HUDEP-2 (cell line): ENCODE measurements at regions not wholly inside any gene's neighbourhood (a gene's known extent, or its start where the extent isn't known, plus 50 kb on each side); places are given as distances from the start of the nearest gene placed in this dataset.
"Not testable (repeated sequence)": the region's sequence is repeated elsewhere in the genome, so short reads cannot be mapped to it uniquely, and the experiment has no call there.

ENCODE experiments used
- DNase-seq, 76 experiments: peaks; one replicate each; lab custom pipeline; 2025; ENCODE audit not compliant: unreplicated experiment in 76 of 76; lab: John Stamatoyannopoulos, UW

DNA sequence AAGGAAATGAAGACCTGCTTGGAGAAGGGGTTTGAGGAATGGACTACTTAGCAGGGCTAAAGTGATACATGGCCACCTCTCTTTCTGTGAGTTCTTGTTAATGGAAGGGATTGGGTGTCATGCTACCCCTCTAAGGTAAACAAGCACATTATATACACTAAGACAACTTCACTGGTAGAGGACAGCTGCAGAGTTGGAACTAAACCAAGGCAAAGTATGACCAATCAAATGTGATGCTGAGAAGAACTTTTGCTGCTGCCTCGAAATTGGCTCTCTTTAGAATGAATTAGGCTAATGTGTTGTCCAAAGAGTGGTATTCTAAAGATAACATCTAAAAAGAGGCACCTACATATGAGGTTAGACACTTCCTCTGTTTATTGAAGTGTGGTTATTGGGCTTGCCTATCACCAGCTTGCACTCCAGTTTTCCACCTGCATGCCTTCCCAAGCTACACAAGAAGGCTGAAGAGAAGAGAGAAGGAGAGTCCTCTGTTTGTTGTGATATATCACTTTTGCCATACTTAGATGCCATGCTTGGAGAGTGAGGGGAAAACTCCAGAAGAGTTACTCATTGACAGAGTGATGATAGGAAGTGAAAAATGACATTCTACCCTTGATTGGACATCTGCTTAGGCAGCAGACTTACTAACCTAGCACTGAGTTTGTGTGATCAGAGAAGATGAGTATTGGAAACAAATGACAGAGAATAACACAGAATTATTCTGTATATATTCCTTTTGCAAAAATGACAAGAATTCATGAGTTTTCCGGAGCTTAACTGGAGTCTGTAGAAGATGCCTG lies 536.1 kb downstream of the ZNF608 start:
- no peak for DNase-seq

DNA sequence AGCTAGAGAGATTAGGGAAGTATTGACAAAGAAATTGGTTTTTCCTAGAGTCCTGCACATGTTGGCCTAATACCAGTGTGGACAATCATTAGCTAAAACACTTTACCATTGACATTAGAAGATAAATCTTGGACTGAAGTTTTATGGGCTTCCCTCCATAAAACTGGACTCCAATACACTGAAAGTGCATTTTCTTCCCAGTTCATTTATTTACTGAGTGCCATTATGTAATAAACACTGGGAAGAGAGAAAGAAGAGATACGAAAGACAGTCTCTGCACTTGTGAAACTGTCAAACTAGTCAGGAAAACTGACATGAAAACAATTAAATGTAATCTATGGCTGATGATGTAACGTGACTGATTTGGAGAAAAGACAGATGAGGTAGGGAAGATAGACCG lies 539.3 kb downstream of the ZNF608 start:
- no peak for DNase-seq

GRCh38 chr5:124206540-124206939 lies 539.9 kb downstream of the ZNF608 start:
- no peak for DNase-seq

- no peak for DNase-seq
Measured at GRCh38 chr5:124203303-124203702, 543.1 kb downstream of the ZNF608 start.

DNA sequence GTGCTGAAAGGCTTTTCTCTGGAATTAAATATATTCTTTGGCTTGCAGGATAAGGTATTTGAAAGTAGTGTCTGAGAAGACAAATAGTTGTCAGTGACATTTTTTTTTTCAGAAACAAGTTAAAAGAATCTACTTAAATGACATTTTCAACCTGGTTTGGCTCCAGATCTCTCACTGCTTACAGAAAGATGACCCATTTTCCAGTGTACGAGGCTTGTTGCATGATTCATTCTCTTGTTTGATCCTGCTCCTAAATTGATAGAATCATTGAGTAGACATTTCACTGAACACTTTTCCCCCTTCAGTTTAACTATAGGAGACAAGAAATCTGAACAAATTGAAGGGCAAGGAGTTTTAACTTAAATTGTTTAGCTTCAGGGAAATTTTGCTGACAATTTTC lies 546.1 kb downstream of the ZNF608 start:
- DNase-seq = no peak

DNA sequence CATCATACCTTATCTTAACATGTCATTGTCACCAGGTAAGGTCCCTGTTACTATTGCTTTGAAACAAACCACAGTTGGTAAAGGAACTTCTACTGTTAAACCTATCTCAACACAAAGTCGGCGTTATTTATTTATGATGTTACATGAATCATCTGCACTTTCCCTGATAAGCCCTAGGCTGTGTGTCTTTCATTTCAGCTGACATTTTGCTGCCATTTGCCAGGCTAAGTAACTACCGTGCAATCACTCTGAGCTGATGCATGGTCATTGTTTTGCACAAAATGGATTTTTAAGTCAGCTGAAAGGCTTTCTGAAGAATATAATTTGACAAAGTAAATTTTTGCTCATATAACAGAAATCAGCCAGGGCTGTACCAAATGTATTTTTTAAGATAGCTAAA lies 546.5 kb downstream of the ZNF608 start:
- DNase-seq = no peak

- no peak for DNase-seq
Measured at GRCh38 chr5:124195411-124195810, 551.0 kb downstream of the ZNF608 start.

DNA sequence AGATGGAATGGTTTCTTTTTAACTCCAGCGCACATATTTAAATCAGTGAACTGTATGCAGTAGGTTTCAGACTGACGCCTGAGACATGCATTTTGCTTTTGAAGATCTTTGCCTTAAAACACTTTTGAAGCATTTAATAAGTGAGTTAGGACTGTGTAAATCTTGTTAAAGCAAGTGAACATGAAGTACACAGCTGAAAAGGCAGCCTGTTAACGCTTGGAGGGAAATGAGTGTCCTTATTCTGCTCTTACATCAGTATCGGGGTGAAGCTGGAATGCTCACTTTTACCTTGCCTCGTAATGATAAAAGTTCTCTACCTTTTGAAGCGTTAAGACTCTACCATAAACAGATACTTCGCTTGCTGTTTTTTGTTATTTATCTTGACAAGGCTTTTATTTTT lies 552.2 kb downstream of the ZNF608 start:
- DNase-seq = no peak

- DNase-seq = no peak
Measured at GRCh38 chr5:124193371-124193789, 553.1 kb downstream of the ZNF608 start.

DNA sequence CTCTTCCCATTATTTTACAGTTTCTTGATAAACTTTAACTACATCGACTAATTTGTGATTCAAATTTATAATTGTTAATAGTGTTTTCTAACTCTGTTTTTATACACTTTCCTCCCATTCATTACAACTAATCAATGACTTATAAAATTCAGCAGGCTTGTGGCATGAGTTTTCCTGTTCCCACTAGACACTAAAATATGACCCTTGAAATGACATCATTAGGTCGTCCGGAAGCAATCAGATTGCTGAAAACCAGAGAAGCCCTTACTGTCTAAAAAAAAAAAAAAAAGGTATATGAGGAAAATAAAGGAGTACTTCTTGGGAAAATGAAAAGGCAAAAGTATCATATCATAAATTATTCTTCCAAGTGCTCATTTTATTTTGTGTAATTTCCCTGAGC lies 553.7 kb downstream of the ZNF608 start:
- DNase-seq = no peak

DNA sequence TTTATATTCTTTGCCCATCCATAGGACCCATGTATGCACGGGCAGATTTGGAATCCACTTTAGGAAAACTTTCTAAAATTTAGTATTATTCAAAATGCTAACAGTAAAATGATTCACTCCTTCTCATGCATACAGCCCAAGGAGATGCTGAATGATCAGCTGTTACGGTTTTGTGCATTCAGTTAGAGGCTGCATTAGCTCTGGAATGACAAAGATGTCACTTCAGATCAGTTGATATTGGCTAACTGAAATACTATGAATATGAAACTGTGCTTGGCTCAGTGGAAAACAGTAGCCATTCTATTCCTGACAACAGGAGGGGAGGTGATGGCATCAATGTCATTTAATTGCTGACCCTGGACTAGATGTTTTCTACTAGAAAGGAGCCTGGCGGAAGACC lies 560.7 kb downstream of the ZNF608 start:
- DNase-seq = no peak

DNA sequence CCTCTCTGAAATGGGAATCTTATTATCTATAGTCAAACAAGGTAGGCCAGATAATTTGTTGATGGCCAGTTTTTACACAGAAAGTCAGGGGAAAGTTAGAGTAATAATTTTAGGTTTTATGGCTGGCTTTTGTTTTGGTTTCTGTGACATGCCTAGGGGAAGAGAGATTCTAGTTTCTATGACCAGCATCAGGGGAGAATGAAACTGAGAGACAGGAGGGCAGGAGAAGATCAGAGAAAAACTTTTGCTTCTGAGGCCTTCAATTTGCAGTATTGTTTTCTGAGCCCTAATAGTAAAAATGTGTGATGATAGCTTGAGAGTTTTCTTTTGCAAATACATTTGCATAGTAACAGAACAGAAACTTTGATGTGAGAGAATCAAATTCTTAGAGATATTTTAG lies 564.3 kb downstream of the ZNF608 start:
- no peak for DNase-seq

GRCh38 chr5:124180875-124181461 lies 565.5 kb downstream of the ZNF608 start:
- DNase-seq = no peak

GRCh38 chr5:124180299-124180874 lies 566.1 kb downstream of the ZNF608 start:
- no peak for DNase-seq

DNA sequence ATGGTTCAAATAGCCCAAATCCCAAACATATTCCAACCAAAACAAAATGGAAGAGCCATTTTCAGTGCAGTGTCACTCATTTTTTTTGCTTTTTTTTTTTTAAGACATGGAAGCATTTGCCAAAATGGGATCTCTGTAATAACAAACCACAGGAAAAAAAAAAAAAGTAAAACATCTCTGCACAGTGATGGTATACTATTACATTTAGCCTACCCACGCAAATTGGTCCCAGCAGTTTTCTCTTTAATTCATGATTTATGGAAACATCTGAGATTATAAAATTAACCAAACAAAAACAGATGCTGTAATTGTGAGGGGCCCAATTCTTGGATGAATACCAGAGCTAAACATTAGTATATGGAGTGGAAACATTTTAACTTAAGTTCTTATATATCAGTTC lies 566.6 kb downstream of the ZNF608 start:
- DNase-seq = no peak

- DNase-seq = no peak
Measured at GRCh38 chr5:124178050-124178449, 568.4 kb downstream of the ZNF608 start.

DNA sequence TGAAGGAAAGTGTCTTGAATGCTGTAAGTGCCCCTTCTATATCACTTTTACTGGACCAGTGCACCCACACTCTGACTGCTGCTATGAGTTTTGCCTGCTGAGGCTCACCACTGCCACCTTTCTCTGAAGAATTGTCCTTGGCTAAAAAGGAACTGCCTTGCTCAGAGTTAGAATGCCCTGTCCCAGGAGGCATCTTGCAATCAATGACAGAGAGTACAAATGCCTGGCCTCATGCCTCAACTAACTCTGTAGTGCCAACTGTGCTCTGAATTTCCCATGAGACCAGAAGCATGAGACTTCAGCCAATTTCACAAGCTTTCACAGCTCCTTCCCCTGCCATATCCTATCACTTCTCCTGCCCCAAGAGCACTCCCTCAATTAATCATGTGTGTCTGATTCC lies 569.7 kb downstream of the ZNF608 start:
- DNase-seq = no peak

DNA sequence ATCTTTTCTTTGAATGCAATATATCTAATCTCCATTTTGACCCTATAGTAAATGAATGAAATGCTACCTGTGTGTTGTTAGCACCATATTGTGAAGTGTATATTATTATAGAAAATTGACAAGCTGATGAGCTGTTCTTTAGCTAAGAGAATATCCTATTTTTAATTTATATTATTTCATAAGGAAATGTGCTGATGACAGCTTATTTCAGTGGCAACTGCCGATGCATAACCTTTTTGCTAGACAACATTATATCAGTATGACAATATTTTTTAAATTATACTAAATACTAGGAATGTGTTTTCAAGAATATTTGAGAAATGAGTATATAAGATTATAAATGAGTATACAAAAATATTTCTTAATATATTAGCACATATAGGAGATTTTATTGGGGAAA lies 573.1 kb downstream of the ZNF608 start:
- DNase-seq = no peak

DNA sequence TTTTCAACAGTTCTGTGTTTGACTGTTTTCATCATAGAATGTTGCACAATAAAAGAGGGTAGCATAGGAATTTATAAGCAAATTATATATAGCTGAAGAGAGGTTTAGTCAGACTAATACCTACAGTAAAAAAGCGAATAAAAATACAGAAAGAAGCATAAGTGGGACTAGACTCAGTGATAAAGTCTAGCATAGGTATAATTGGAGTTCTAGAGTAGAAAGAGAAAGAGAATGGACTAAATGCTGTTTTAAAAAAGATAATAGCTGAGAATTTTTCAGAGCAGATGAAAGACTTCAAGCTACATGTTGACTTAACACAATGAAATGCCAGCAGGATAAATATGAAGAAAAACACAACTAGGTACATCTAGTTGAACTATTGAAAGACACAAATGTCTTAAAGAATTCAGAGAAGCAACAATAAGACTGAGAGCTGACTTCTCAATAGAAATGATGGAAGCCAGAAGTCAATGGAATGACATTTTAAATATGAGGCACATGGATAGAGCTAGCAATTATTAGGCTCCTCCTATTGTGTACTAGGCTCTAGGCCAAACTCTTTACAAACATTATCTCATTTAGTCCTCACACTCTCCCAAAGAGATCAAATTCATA lies 573.9 kb downstream of the ZNF608 start:
- no peak for DNase-seq

DNA sequence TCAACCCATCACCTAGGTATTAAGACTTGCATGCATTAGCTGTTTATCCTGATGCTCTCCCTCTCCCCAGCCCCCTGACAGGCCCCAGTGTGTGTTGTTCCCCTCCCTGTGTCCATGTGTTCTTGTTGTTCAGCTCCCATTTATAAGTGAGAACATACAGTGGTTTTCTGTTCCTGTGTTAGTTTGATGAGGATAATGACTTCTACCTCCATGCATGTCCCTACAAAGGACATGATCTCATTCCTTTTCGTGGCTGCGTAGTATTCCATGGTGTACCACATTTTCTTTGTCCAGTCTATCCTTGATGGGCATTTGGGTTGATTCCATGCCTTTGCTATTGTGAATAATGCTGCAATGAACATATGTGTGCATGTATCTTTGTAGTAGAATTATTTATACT lies 578.3 kb downstream of the ZNF608 start:
- DNase-seq = not testable (repeated sequence)

- DNase-seq = no peak
Measured at GRCh38 chr5:124162767-124163532, 583.5 kb downstream of the ZNF608 start.
